Neural cell (in vitro differentiated cells): ENCODE measurements at regions not wholly inside any gene's neighbourhood (a gene's known extent, or its start where the extent isn't known, plus 50 kb on each side); places are given as distances from the start of the nearest gene placed in this dataset.

Experiments used
- H2AFZ ChIP-seq: fragments of 200-600, 300-800 bp; sonication (generic), shearing (Covaris generic); 2 replicates; pipeline ENCODE4 v1.6.0; 2014; ENCODE audit warnings: low read depth, mild to moderate bottlenecking, antibody characterized with exemption, low read length, moderate library complexity
- H3F3A ChIP-seq: fragments of 200-600 bp; shearing (Covaris generic); 2 replicates; pipeline ENCODE4 v1.6.1; 2016; ENCODE audit warnings: mild to moderate bottlenecking, moderate library complexity, mixed read lengths, antibody characterized with exemption, low read length; ENCODE audit not compliant: insufficient read depth, poor library complexity, severe bottlenecking
- H3K27ac ChIP-seq: fragments of 200-600, 300-800 bp; sonication (generic), shearing (Covaris generic); 2 replicates; pipeline ENCODE4 v1.5.1; 2014; ENCODE audit warnings: mild to moderate bottlenecking, low read length, moderate library complexity
- H3K27me3 ChIP-seq: fragments of 300-800, 200-600 bp; sonication (generic), shearing (Covaris generic); 2 replicates; pipeline ENCODE4 v1.6.0; 2014; ENCODE audit warnings: mild to moderate bottlenecking, low read depth, low read length, moderate library complexity; ENCODE audit not compliant: insufficient read depth
- H3K36me3 ChIP-seq: fragments of 300-800, 200-600 bp; sonication (generic), shearing (Covaris generic); 2 replicates; pipeline ENCODE4 v1.5.1; 2014; ENCODE audit warnings: mild to moderate bottlenecking, antibody characterized with exemption, low read length, moderate library complexity; ENCODE audit not compliant: insufficient read depth
- H3K4me2 ChIP-seq: fragments of 300-800, 200-600 bp; sonication (generic), shearing (Covaris generic); 2 replicates; pipeline ENCODE4 v1.6.0; 2014; ENCODE audit warnings: mild to moderate bottlenecking, low read length
- H3K4me3 ChIP-seq: fragments of 300-800, 200-600 bp; sonication (generic), shearing (Covaris generic); 2 replicates; pipeline ENCODE4 v1.5.1; 2014; ENCODE audit warnings: mild to moderate bottlenecking, low read length, moderate library complexity
- H3K79me2 ChIP-seq: fragments of 200-600 bp; shearing (Covaris generic); replicated peaks from 2 replicates; pipeline ENCODE4 v1.6.0; 2014; ENCODE audit warnings: mild to moderate bottlenecking, low read length, moderate library complexity; ENCODE audit not compliant: insufficient read depth
- H3K9ac ChIP-seq: fragments of 300-800, 200-600 bp; sonication (generic), shearing (Covaris generic); 2 replicates; pipeline ENCODE4 v1.6.1; 2016; ENCODE audit warnings: mild to moderate bottlenecking, low read length, mixed read lengths
- H3K9me2 ChIP-seq: fragments of 200-600 bp; shearing (Covaris generic); 2 replicates; pipeline ENCODE4 v1.6.1; 2016; ENCODE audit warnings: mild to moderate bottlenecking, low read length, mixed read lengths; ENCODE audit not compliant: insufficient read depth
- H3K9me3 ChIP-seq: fragments of 200-600, 300-800 bp; sonication (generic), shearing (Covaris generic); 2 replicates; pipeline ENCODE4 v1.6.1; 2016; ENCODE audit warnings: mild to moderate bottlenecking, mixed run types, low read length, moderate library complexity, mixed read lengths
- H4K20me1 ChIP-seq: fragments of 200-600 bp; shearing (Covaris generic); 2 replicates; pipeline ENCODE4 v1.6.1; 2016; ENCODE audit warnings: mild to moderate bottlenecking, mixed run types; ENCODE audit not compliant: insufficient read depth
- CTCF ChIP-seq: fragments of 450-650 bp; IDR thresholded peaks from 2 replicates; pipeline ENCODE4 v1.5.1; 2014; ENCODE audit warnings: antibody characterized with exemption, mild to moderate bottlenecking, moderate library complexity; ENCODE audit not compliant: poor library complexity, severe bottlenecking
- EZH2 ChIP-seq: fragments of 200-600, 300-800 bp; shearing (Covaris generic), sonication (generic); IDR thresholded peaks from 2 replicates; pipeline ENCODE4 v1.6.1; 2014; ENCODE audit warnings: antibody characterized with exemption, low read length, borderline replicate concordance, mild to moderate bottlenecking; ENCODE audit not compliant: insufficient read depth, poor library complexity, severe bottlenecking
- MXI1 ChIP-seq: fragments of 450-650 bp; conservative IDR thresholded peaks from 2 replicates; pipeline ENCODE4 v1.6.1; 2014; ENCODE audit warnings: antibody characterized with exemption, mild to moderate bottlenecking; ENCODE audit not compliant: poor library complexity, severe bottlenecking
- RAD21 ChIP-seq: fragments of 450-650 bp; conservative IDR thresholded peaks from 2 replicates; pipeline ENCODE4 v1.6.1; 2014; ENCODE audit warnings: antibody characterized with exemption, mild to moderate bottlenecking, moderate library complexity
- SMC3 ChIP-seq: fragments of 450-650 bp; conservative IDR thresholded peaks from 2 replicates; pipeline ENCODE4 v1.6.1; 2014; ENCODE audit warnings: antibody characterized with exemption, mild to moderate bottlenecking, moderate library complexity; ENCODE audit not compliant: poor library complexity

- no peak for TF ChIP-seq EZH2
- no peak for TF ChIP-seq SMC3
- Histone ChIP-seq H3K9ac (no peak overlapping the region), H3K27me3 (no peaks in the 10 kb centered on the region), H3K4me2 (no peak overlapping the region), H3K79me2 (no peaks in the 10 kb centered on the region), H4K20me1 (no peaks in the 10 kb centered on the region), H3K27ac (no peak overlapping the region), H2AFZ (no peak overlapping the region), H3F3A (peaks cover 4% of the 10 kb centered on the region), H3K4me3 (no peak overlapping the region), H3K9me2 (no peaks in the 10 kb centered on the region), H3K9me3 (no peaks in the 10 kb centered on the region), H3K36me3 (no peaks in the 10 kb centered on the region)
Observed at GRCh38 chr13:61358599-61358998, 57.0 kb downstream of the PCDH20 start.

GRCh38 chr13:61350341-61350740 lies 65.3 kb downstream of the PCDH20 start:
- Histone ChIP-seq H3K4me2 (no peak overlapping the region), H2AFZ (no peak overlapping the region), H3K36me3 (no peaks in the 10 kb centered on the region), H3K27ac (no peak overlapping the region), H3F3A (no peaks in the 10 kb centered on the region), H3K9me2 (no peaks in the 10 kb centered on the region), H4K20me1 (no peaks in the 10 kb centered on the region), H3K79me2 (no peaks in the 10 kb centered on the region), H3K4me3 (no peak overlapping the region), H3K9me3 (no peaks in the 10 kb centered on the region), H3K9ac (no peak overlapping the region), H3K27me3 (no peaks in the 10 kb centered on the region)
- TF ChIP-seq CTCF (no peak), RAD21 (no peak), SMC3 (no peak)

- H3K9me3 ChIP-seq: no peaks in the 10 kb centered on the region
- H4K20me1 ChIP-seq: no peaks in the 10 kb centered on the region
- no peak overlapping the region for H3K4me2 ChIP-seq
- no peak overlapping the region for H3K4me3 ChIP-seq
- TF ChIP-seq SMC3: no peak
- TF ChIP-seq CTCF: no peak
- no peak for TF ChIP-seq MXI1
- no peaks in the 10 kb centered on the region for H3F3A ChIP-seq
- H3K79me2 ChIP-seq: no peaks in the 10 kb centered on the region
- no peak overlapping the region for H3K27ac ChIP-seq
- H3K27me3 ChIP-seq: no peaks in the 10 kb centered on the region
- H2AFZ ChIP-seq: no peak overlapping the region
- no peak overlapping the region for H3K9ac ChIP-seq
- H3K9me2 ChIP-seq: no peaks in the 10 kb centered on the region
- H3K36me3 ChIP-seq: no peaks in the 10 kb centered on the region
Observed at GRCh38 chr13:61339054-61339621, 76.5 kb downstream of the PCDH20 start.
